ENCODE measurements at regions not wholly inside any gene's neighbourhood (a gene's known extent, or its start where the extent isn't known, plus 50 kb on each side); places are given as distances from the start of the nearest gene placed in this dataset.
"Not testable (repeated sequence)": the region's sequence is repeated elsewhere in the genome, so short reads cannot be mapped to it uniquely, and the experiment has no call there.

DNA sequence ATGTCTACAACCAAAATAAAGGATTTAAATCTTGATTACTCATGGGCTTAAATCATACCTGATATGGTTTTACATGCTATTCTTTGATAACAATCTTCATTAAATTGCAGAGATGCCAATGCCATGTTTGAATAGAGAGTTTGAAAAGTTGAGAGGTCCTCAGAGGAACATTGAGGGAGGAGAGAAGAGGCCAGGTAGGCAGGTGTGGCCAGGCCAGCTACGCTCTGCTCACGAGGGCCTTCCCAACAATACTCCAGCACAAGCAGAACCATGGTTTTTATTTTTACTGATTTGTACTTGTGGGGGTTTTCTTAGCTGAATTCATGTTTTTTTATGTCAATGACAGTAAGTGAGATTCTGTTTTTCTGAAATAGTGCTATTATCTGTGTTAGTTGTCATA is 158.1 kb upstream of the RFC3 start:
- Histone ChIP-seq H2BK120ac (ENCODE audit: low read depth, low read length) (no peak overlapping the region), H3K4ac (ENCODE audit: low read depth, low read length) (no peak overlapping the region), H3K27ac (ENCODE audit: low read depth, low read length) (no peak overlapping the region), H3K9ac (ENCODE audit: low read length) (no peak overlapping the region), H3K4me2 (ENCODE audit: low read length) (no peak overlapping the region), H2AK5ac (ENCODE audit: low read length) (no peak overlapping the region), H2BK15ac (replicated peaks; ENCODE audit: low read depth) (no peak overlapping the region), H2BK5ac (ENCODE audit: low read length) (no peak overlapping the region), H3K27me3 (ENCODE audit: insufficient read depth, low read length, poor library complexity) (no peaks in the 10 kb centered on the region), H3K36me3 (ENCODE audit: control insufficient read depth, insufficient read depth, low read length) (no peaks in the 10 kb centered on the region), H4K5ac (ENCODE audit: low read length) (no peak overlapping the region), H3K4me3 (ENCODE audit: low read length) (no peak overlapping the region), H3K56ac (ENCODE audit: low read length) (no peak overlapping the region), H4K8ac (ENCODE audit: low read depth, low read length) (no peak overlapping the region), H3K4me1 (ENCODE audit: control insufficient read depth, low read depth, low read length) (no peaks in the 10 kb centered on the region), H3K79me2 (ENCODE audit: control insufficient read depth, insufficient read depth, low read length) (no peaks in the 10 kb centered on the region), H3K18ac (ENCODE audit: low read length) (no peak overlapping the region), H3K79me1 (ENCODE audit: low read length) (no peaks in the 10 kb centered on the region), H3K23ac (ENCODE audit: low read length) (no peak overlapping the region)
- no CpG with 5 or more reads among the region's 2 CpGs for WGBS (ENCODE audit: extremely low coverage, insufficient coverage, low lambda C conversion rate)
- no peak for DNase-seq

DNA sequence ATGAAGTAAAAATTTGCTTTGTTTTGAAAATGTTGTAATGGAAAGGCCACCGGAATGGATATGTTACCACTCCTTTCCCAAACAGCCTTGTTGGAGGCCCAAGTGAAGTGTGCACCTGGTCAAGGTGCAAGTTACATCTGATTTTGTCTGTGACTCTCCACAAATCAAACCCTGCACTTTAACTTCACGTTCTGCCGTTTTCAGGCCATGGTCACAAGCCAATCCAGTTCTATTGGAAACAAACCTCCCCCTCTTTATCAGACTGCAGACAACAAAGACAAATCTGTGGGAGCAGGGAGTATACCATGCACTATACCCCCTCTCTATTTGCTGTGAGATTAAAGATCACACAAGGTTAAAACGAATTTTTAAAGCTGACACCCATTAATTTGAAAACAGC is 155.6 kb upstream of the RFC3 start:
- Histone ChIP-seq H3K9ac (ENCODE audit: low read length) (no peak overlapping the region), H4K8ac (ENCODE audit: low read depth, low read length) (no peak overlapping the region), H3K4me1 (ENCODE audit: control insufficient read depth, low read depth, low read length) (no peaks in the 10 kb centered on the region), H3K23ac (ENCODE audit: low read length) (no peak overlapping the region), H3K79me1 (ENCODE audit: low read length) (no peaks in the 10 kb centered on the region), H3K27ac (ENCODE audit: low read depth, low read length) (no peak overlapping the region), H3K27me3 (ENCODE audit: insufficient read depth, low read length, poor library complexity) (no peaks in the 10 kb centered on the region), H3K4ac (ENCODE audit: low read depth, low read length) (no peak overlapping the region), H2BK15ac (replicated peaks; ENCODE audit: low read depth) (no peak overlapping the region), H3K4me3 (ENCODE audit: low read length) (no peak overlapping the region), H4K5ac (ENCODE audit: low read length) (no peak overlapping the region), H3K56ac (ENCODE audit: low read length) (no peak overlapping the region), H3K36me3 (ENCODE audit: control insufficient read depth, insufficient read depth, low read length) (no peaks in the 10 kb centered on the region), H3K18ac (ENCODE audit: low read length) (no peak overlapping the region), H3K4me2 (ENCODE audit: low read length) (no peak overlapping the region), H2BK5ac (ENCODE audit: low read length) (no peak overlapping the region), H3K79me2 (ENCODE audit: control insufficient read depth, insufficient read depth, low read length) (no peaks in the 10 kb centered on the region), H2BK120ac (ENCODE audit: low read depth, low read length) (no peak overlapping the region), H2AK5ac (ENCODE audit: low read length) (no peak overlapping the region)
- no peak for DNase-seq
- no CpG with 5 or more reads among the region's 4 CpGs for WGBS (ENCODE audit: extremely low coverage, insufficient coverage, low lambda C conversion rate)

DNA sequence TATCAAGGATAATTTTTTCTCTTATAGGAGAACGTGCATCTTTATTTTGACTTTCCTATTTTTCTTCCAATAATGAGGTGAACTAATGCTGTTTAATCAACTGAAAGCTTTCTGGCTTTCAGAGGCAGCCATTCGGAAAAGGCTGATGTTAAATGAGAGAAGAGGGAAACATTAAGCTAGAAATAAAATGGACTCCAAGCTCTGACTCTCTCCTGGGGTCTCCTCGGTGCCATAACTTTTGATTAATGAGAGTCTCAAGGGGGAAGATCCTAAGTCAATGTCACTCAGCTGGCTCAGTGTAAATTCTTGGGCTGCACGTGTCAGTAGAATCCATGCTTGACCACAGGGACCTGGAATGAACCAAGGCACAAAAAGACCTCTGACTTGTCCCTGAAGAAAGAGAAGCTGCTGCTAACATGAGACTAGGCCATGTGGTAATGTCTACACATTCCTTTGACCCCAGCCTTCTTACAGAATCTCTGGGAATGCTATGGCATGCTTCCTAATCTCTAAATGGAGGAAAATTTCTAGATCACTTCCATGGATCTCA is 152.2 kb upstream of the RFC3 start:
- H3K23ac ChIP-seq (ENCODE audit: low read length) = no peak overlapping the region
- H3K18ac ChIP-seq (ENCODE audit: low read length) = no peak overlapping the region
- no peak overlapping the region for H2BK15ac ChIP-seq (replicated peaks; ENCODE audit: low read depth)
- no peak overlapping the region for H4K8ac ChIP-seq (ENCODE audit: low read depth, low read length)
- H3K4me1 ChIP-seq (ENCODE audit: control insufficient read depth, low read depth, low read length) = no peaks in the 10 kb centered on the region
- no CpG with 5 or more reads among the region's 4 CpGs for WGBS (ENCODE audit: extremely low coverage, insufficient coverage, low lambda C conversion rate)
- H2BK120ac ChIP-seq (ENCODE audit: low read depth, low read length) = no peak overlapping the region
- no peak for DNase-seq
- H3K4ac ChIP-seq (ENCODE audit: low read depth, low read length) = no peak overlapping the region
- H2BK5ac ChIP-seq (ENCODE audit: low read length) = no peak overlapping the region
- no peaks in the 10 kb centered on the region for H3K79me2 ChIP-seq (ENCODE audit: control insufficient read depth, insufficient read depth, low read length)
- H3K27me3 ChIP-seq (ENCODE audit: insufficient read depth, low read length, poor library complexity) = no peaks in the 10 kb centered on the region
- no peaks in the 10 kb centered on the region for H3K36me3 ChIP-seq (ENCODE audit: control insufficient read depth, insufficient read depth, low read length)
- H3K56ac ChIP-seq (ENCODE audit: low read length) = no peak overlapping the region
- H2AK5ac ChIP-seq (ENCODE audit: low read length) = no peak overlapping the region
- H3K79me1 ChIP-seq (ENCODE audit: low read length) = no peaks in the 10 kb centered on the region
- H3K4me3 ChIP-seq (ENCODE audit: low read length) = no peak overlapping the region
- no peak overlapping the region for H3K9ac ChIP-seq (ENCODE audit: low read length)
- no peak overlapping the region for H3K4me2 ChIP-seq (ENCODE audit: low read length)
- no peak overlapping the region for H4K5ac ChIP-seq (ENCODE audit: low read length)
- H3K27ac ChIP-seq (ENCODE audit: low read depth, low read length) = no peak overlapping the region

DNA sequence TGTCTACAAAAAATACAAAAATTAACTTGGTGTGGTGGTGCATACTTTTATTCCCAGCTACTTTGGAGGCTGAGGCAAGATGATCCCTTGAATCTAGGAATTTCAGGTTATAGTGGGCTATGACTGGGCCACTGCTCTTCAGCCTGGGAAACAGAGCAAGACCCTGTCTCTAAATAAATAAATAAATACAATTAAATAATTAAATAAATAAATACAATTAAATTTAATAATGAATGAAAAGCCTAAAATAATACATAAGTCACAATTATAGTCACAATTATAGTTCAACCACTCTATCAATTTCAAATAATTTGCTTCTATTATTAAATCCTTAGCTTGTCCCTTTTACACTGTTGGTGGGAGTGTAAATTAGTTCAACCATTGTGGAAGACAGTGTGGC is 146.4 kb upstream of the RFC3 start:
- Histone ChIP-seq H3K4me2 (ENCODE audit: low read length) (no peak overlapping the region), H3K18ac (ENCODE audit: low read length) (no peak overlapping the region), H3K27ac (ENCODE audit: low read depth, low read length) (no peak overlapping the region), H3K36me3 (ENCODE audit: control insufficient read depth, insufficient read depth, low read length) (no peaks in the 10 kb centered on the region), H4K5ac (ENCODE audit: low read length) (no peak overlapping the region), H2AK5ac (ENCODE audit: low read length) (no peak overlapping the region), H2BK15ac (replicated peaks; ENCODE audit: low read depth) (no peak overlapping the region), H2BK120ac (ENCODE audit: low read depth, low read length) (no peak overlapping the region), H3K79me1 (ENCODE audit: low read length) (no peaks in the 10 kb centered on the region), H3K56ac (ENCODE audit: low read length) (no peak overlapping the region), H3K27me3 (ENCODE audit: insufficient read depth, low read length, poor library complexity) (no peaks in the 10 kb centered on the region), H3K4ac (ENCODE audit: low read depth, low read length) (no peak overlapping the region), H3K4me1 (ENCODE audit: control insufficient read depth, low read depth, low read length) (no peaks in the 10 kb centered on the region), H3K79me2 (ENCODE audit: control insufficient read depth, insufficient read depth, low read length) (no peaks in the 10 kb centered on the region), H2BK5ac (ENCODE audit: low read length) (no peak overlapping the region), H3K23ac (ENCODE audit: low read length) (no peak overlapping the region), H4K8ac (ENCODE audit: low read depth, low read length) (no peak overlapping the region), H3K4me3 (ENCODE audit: low read length) (no peak overlapping the region), H3K9ac (ENCODE audit: low read length) (no peak overlapping the region)
- DNase-seq = no peak

DNA sequence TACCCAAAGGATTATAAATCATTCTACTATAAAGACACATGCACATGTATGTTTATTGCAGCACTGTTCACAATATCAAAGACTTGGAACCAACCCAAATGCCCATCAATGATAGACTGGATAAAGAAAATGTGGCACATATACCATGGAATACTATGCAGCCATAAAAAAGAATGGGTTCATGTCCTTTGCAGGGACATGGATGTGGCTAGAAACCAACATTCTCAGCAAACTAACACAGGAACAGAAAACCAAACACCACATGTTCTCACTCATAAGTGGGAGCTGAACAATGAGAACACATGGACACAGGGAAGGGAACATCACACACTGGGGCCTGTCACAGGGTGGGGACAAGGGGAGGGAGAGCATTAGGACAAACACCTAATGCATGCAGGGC is 145.9 kb upstream of the RFC3 start:
- not testable (repeated sequence) for DNase-seq; H3K79me2 ChIP-seq (ENCODE audit: control insufficient read depth, insufficient read depth, low read length); H3K18ac ChIP-seq (ENCODE audit: low read length); H3K4ac ChIP-seq (ENCODE audit: low read depth, low read length); H3K23ac ChIP-seq (ENCODE audit: low read length); H2BK120ac ChIP-seq (ENCODE audit: low read depth, low read length); H2BK15ac ChIP-seq (replicated peaks; ENCODE audit: low read depth); H3K27ac ChIP-seq (ENCODE audit: low read depth, low read length); H2BK5ac ChIP-seq (ENCODE audit: low read length); H3K4me2 ChIP-seq (ENCODE audit: low read length); H3K9ac ChIP-seq (ENCODE audit: low read length); H3K4me1 ChIP-seq (ENCODE audit: control insufficient read depth, low read depth, low read length); H3K56ac ChIP-seq (ENCODE audit: low read length); H2AK5ac ChIP-seq (ENCODE audit: low read length); H4K5ac ChIP-seq (ENCODE audit: low read length); H3K36me3 ChIP-seq (ENCODE audit: control insufficient read depth, insufficient read depth, low read length); H3K79me1 ChIP-seq (ENCODE audit: low read length); H4K8ac ChIP-seq (ENCODE audit: low read depth, low read length); H3K4me3 ChIP-seq (ENCODE audit: low read length); H3K27me3 ChIP-seq (ENCODE audit: insufficient read depth, low read length, poor library complexity)

DNA sequence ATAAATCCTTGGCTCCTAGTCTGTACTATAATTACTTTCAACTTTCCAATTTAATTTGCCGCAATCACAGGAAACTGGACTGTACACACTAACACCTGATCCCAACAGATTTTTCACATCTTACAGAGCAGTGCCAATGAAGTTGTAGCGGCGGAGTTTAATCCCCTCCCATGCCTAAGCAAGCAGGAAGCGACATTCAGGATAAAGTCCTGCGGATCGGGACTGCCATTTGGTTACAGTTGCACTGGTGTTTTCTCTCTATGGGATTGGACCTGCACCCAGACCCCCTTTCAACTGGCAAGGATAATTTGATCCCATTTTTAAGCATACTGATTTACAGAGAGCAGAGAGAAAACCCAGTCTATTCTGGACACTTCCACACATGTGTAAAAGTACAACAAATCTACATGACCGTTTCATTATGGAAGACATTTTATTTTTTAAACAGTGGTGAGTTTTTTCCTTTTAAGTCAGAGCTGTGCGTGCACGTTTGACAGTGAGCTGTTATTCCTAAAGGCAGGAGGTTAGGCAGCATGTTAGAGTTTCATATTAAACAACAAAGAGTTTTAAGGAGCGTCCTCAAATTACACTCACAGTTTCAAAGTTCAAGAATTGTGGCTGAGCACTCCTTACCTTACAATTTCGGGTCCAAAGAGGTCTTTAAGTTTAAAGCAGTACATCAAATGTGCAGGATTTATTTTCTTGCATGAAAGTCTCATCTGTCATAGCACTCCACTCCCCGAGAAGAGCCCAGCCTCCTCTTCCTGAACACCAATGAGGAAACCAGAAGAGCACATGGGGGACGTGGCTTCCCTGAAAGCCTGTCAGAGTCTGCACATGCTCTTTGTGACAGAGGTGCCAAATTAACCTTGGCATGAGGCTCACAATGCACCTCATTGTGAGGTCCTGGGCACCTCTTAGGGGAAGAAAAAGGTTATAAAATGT is 141.6 kb upstream of the RFC3 start:
- Histone ChIP-seq H2BK15ac (replicated peaks; ENCODE audit: low read depth) (no peak overlapping the region), H3K79me2 (ENCODE audit: control insufficient read depth, insufficient read depth, low read length) (no peaks in the 10 kb centered on the region), H3K79me1 (ENCODE audit: low read length) (no peaks in the 10 kb centered on the region), H4K8ac (ENCODE audit: low read depth, low read length) (no peak overlapping the region), H3K23ac (ENCODE audit: low read length) (no peak overlapping the region), H2BK5ac (ENCODE audit: low read length) (no peak overlapping the region), H3K18ac (ENCODE audit: low read length) (no peak overlapping the region), H3K4me1 (ENCODE audit: control insufficient read depth, low read depth, low read length) (no peaks in the 10 kb centered on the region), H3K27me3 (ENCODE audit: insufficient read depth, low read length, poor library complexity) (no peaks in the 10 kb centered on the region), H3K56ac (ENCODE audit: low read length) (no peak overlapping the region), H3K36me3 (ENCODE audit: control insufficient read depth, insufficient read depth, low read length) (no peaks in the 10 kb centered on the region), H3K27ac (ENCODE audit: low read depth, low read length) (no peak overlapping the region), H2AK5ac (ENCODE audit: low read length) (no peak overlapping the region), H3K4ac (ENCODE audit: low read depth, low read length) (peak overlapping the region; percentile 79), H3K4me2 (ENCODE audit: low read length) (no peak overlapping the region), H3K9ac (ENCODE audit: low read length) (no peak overlapping the region), H3K4me3 (ENCODE audit: low read length) (no peak overlapping the region), H4K5ac (ENCODE audit: low read length) (no peak overlapping the region), H2BK120ac (ENCODE audit: low read depth, low read length) (no peak overlapping the region)
- WGBS (ENCODE audit: extremely low coverage, insufficient coverage, low lambda C conversion rate) = no CpG with 5 or more reads among the region's 13 CpGs
- peak; percentile 37 for DNase-seq
